WERI-Rb-1 (cell line): ENCODE measurements at regions not wholly inside any gene's neighbourhood (a gene's known extent, or its start where the extent isn't known, plus 50 kb on each side); places are given as distances from the start of the nearest gene placed in this dataset.

Experiments
- DNase-seq: peaks from one replicate; pipeline ENCODE4 v3.0.0-alpha.2; 2020
- H3K27ac ChIP-seq: fragments of 250-450 bp; sonication (Bioruptor Pico); 2 replicates; pipeline ENCODE4 v1.5.1; 2020; ENCODE audit warnings: mild to moderate bottlenecking, moderate library complexity
- H3K27me3 ChIP-seq: fragments of 250-450 bp; sonication (Bioruptor Pico); 2 replicates; pipeline ENCODE4 v1.5.1; 2021; ENCODE audit warnings: mild to moderate bottlenecking, low read depth, moderate library complexity; ENCODE audit not compliant: insufficient read depth, severe bottlenecking
- H3K36me3 ChIP-seq: fragments of 250-450 bp; sonication (Bioruptor Pico); 2 replicates; pipeline ENCODE4 v1.5.1; 2020; ENCODE audit warnings: mild to moderate bottlenecking, moderate library complexity
- H3K4me3 ChIP-seq: 2 replicates; pipeline ENCODE4 v1.5.1; 2011; ENCODE audit warnings: low read depth, mild to moderate bottlenecking, control low read depth, low read length
- H3K9me3 ChIP-seq: fragments of 250-450 bp; sonication (Bioruptor Pico); 2 replicates; pipeline ENCODE4 v1.5.1; 2021; ENCODE audit warnings: mild to moderate bottlenecking, moderate library complexity; ENCODE audit not compliant: severe bottlenecking
- CTCF ChIP-seq: IDR thresholded peaks from 2 replicates; pipeline ENCODE4 v1.5.1; 2011; ENCODE audit warnings: low read depth, mild to moderate bottlenecking, control low read depth, inconsistent platforms, low read length

GRCh38 chrX:39826813-39827543 is 270.8 kb downstream of the BCOR start:
- H3K36me3 ChIP-seq: no peaks in the 10 kb centered on the region
- no peak overlapping the region for H3K27ac ChIP-seq
- H3K9me3 ChIP-seq: peaks cover 3% of the 10 kb centered on the region
- DNase-seq: no peak
- H3K27me3 ChIP-seq: no peaks in the 10 kb centered on the region
- TF ChIP-seq CTCF: no peak
- no peak overlapping the region for H3K4me3 ChIP-seq

DNA sequence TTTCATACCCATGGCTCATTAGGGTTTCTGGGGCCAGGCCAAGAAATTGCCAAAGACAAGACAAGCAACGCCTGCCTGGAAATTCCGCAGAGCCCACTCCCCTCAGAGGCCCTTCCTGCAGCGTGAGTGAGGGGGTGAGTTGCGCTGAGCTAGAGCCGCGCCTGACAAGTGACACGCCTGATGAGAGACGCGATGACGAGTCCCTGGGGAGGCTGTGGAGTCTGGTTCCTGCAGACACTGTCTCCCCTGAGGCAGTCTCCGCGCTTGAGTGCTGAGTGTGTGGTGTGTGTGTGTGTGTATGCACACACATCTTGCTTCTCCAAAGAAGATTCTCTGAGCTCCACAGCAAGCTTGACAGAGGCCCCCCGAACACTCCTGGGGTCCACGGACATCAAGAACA is 269.8 kb downstream of the BCOR start:
- Histone ChIP-seq H3K9me3 (peaks cover 3% of the 10 kb centered on the region), H3K36me3 (no peaks in the 10 kb centered on the region), H3K4me3 (no peak overlapping the region), H3K27me3 (no peaks in the 10 kb centered on the region), H3K27ac (no peak overlapping the region)
- TF ChIP-seq CTCF: no peak
- no peak for DNase-seq

GRCh38 chrX:39828971-39829370 is 268.8 kb downstream of the BCOR start:
- Histone ChIP-seq H3K36me3 (no peaks in the 10 kb centered on the region), H3K27ac (no peak overlapping the region), H3K27me3 (no peaks in the 10 kb centered on the region), H3K4me3 (no peak overlapping the region), H3K9me3 (peaks cover 3% of the 10 kb centered on the region)
- no peak for TF ChIP-seq CTCF
- DNase-seq: no peak

GRCh38 chrX:39829965-39830364 is 267.8 kb downstream of the BCOR start:
- Histone ChIP-seq H3K27ac (no peak overlapping the region), H3K9me3 (peaks cover 3% of the 10 kb centered on the region), H3K27me3 (no peaks in the 10 kb centered on the region), H3K4me3 (no peak overlapping the region), H3K36me3 (no peaks in the 10 kb centered on the region)
- TF ChIP-seq CTCF: no peak
- no peak for DNase-seq

DNA sequence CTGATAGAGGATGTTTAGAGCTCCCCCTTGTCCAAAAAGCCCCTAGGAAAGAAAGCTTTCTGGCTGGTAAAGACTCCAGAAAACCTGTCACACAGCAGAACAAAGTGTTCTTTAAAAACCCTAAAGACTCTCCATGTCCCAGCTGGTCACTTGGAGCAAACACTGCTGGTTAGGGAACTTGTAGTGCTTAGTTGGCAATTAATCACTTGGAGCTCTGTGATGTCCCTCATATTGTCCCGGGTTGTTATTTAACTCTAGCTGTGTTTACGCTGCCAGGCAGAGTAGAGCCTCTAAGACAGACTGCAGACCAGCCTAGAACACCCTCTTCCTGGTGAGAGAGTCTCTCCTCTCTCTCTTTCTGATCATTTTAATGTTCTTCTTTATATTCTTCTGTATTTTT is 267.3 kb downstream of the BCOR start:
- no peak overlapping the region for H3K4me3 ChIP-seq
- no peaks in the 10 kb centered on the region for H3K36me3 ChIP-seq
- H3K9me3 ChIP-seq: peaks cover 5% of the 10 kb centered on the region
- no peak overlapping the region for H3K27ac ChIP-seq
- DNase-seq: no peak
- no peaks in the 10 kb centered on the region for H3K27me3 ChIP-seq
- TF ChIP-seq CTCF: no peak

GRCh38 chrX:39832211-39832610 is 265.5 kb downstream of the BCOR start:
- H3K36me3 ChIP-seq: no peaks in the 10 kb centered on the region
- no peak overlapping the region for H3K4me3 ChIP-seq
- H3K9me3 ChIP-seq: peaks cover 7% of the 10 kb centered on the region
- no peak for TF ChIP-seq CTCF
- DNase-seq: no peak
- no peaks in the 10 kb centered on the region for H3K27me3 ChIP-seq
- no peak overlapping the region for H3K27ac ChIP-seq
